ENCODE measurements at regions not wholly inside any gene's neighbourhood (a gene's known extent, or its start where the extent isn't known, plus 50 kb on each side); places are given as distances from the start of the nearest gene placed in this dataset.

GRCh38 chr10:130636313-130636930 is 500.2 kb downstream of the GLRX3 start:
- DNase-seq = no peak
- intact Hi-C loops (cut with DNase I; ENCODE audit: low total_unique reads) = no loop called here
- no peaks in the 10 kb centered on the region for H3K9me3 ChIP-seq
- no peak overlapping the region for H3K27ac ChIP-seq
- H3K27me3 ChIP-seq = no peaks in the 10 kb centered on the region
- H3K4me1 ChIP-seq = no peaks in the 10 kb centered on the region
- H3K36me3 ChIP-seq = no peaks in the 10 kb centered on the region
- TF ChIP-seq, protein P1, sequence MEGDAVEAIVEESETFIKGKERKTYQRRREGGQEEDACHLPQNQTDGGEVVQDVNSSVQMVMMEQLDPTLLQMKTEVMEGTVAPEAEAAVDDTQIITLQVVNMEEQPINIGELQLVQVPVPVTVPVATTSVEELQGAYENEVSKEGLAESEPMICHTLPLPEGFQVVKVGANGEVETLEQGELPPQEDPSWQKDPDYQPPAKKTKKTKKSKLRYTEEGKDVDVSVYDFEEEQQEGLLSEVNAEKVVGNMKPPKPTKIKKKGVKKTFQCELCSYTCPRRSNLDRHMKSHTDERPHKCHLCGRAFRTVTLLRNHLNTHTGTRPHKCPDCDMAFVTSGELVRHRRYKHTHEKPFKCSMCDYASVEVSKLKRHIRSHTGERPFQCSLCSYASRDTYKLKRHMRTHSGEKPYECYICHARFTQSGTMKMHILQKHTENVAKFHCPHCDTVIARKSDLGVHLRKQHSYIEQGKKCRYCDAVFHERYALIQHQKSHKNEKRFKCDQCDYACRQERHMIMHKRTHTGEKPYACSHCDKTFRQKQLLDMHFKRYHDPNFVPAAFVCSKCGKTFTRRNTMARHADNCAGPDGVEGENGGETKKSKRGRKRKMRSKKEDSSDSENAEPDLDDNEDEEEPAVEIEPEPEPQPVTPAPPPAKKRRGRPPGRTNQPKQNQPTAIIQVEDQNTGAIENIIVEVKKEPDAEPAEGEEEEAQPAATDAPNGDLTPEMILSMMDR (IDR thresholded peaks at IDR 0.05) = no peak
- TF ChIP-seq POLR2A (IDR thresholded peaks at IDR 0.05) = no peak
- H3K4me3 ChIP-seq = no peak overlapping the region

DNA sequence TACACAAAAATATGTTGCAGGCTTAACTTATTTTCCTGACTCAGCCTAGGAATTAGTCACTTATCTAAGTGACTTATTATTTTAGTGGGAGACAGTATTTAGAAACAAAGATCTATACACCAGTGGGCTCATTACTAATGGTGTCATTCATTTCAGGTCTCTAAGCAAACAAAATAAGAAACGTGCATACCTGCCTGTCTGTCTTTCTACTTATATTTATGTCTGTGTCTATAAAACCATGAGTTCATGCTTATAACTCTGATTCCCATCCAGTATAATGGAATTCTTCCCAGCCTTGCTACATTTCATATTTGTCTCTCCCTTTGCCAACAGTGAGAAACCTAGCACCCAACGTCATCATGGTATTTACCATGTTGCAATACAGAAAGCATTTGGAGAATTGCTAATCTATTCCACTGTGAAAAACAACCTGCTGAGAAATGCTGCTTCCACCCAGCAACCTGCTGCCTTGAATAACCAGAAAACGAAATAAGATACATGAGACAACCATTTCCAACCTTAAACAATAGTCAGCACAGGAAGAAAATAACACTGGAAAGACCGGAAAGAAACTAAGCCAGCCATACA is 501.0 kb downstream of the GLRX3 start:
- no peak for DNase-seq
- Histone ChIP-seq H3K9me3 (no peaks in the 10 kb centered on the region), H3K4me3 (no peak overlapping the region)

DNA sequence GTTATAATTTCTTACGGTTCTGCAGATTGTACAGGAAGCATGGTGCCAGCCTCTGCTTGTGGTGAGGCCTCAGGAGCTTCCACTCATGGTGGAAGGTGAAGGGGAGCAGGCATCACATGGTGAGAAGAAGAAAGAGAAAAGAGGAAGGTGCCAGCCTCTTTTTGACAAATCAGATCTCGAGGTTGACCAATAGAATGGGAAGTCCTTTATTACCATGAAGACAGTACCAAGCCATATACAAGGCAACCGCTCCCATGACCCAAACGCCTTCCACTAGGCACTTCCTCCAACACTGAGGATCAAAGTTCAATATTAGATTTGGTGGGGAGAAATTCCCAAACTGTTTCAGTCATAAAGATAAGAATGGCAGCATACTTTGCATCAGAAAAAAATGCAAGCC is 502.8 kb downstream of the GLRX3 start:
- no peak for DNase-seq
- Histone ChIP-seq H3K27me3 (no peaks in the 10 kb centered on the region), H3K27ac (no peak overlapping the region), H3K9me3 (no peaks in the 10 kb centered on the region), H3K4me3 (no peak overlapping the region), H3K4me1 (no peaks in the 10 kb centered on the region), H3K36me3 (no peaks in the 10 kb centered on the region)
- TF ChIP-seq, protein P1 (IDR thresholded peaks at IDR 0.05) = no peak
- no peak for TF ChIP-seq POLR2A (IDR thresholded peaks at IDR 0.05)
- intact Hi-C loops (cut with DNase I; ENCODE audit: low total_unique reads) = no loop called here

More for the DNA sequence above, 501.0 kb downstream of the GLRX3 start:
- TF ChIP-seq, protein P1 (IDR thresholded peaks at IDR 0.05) = no peak
- TF ChIP-seq POLR2A (IDR thresholded peaks at IDR 0.05) = no peak
- no peaks in the 10 kb centered on the region for H3K27me3 ChIP-seq
- no peak overlapping the region for H3K27ac ChIP-seq
- no peaks in the 10 kb centered on the region for H3K4me1 ChIP-seq
- intact Hi-C loops (cut with DNase I; ENCODE audit: low total_unique reads) = no loop called here
- H3K36me3 ChIP-seq = no peaks in the 10 kb centered on the region

GRCh38 chr10:130642926-130643325 is 506.7 kb downstream of the GLRX3 start:
- H3K4me3 ChIP-seq = no peak overlapping the region
- no peaks in the 10 kb centered on the region for H3K36me3 ChIP-seq
- no peak for DNase-seq
- no peak overlapping the region for H3K27ac ChIP-seq
- TF ChIP-seq, protein P1 (IDR thresholded peaks at IDR 0.05) = no peak
- no peak for TF ChIP-seq POLR2A (IDR thresholded peaks at IDR 0.05)
- H3K4me1 ChIP-seq = no peaks in the 10 kb centered on the region
- intact Hi-C loops (cut with DNase I; ENCODE audit: low total_unique reads) = no loop called here
- H3K27me3 ChIP-seq = no peaks in the 10 kb centered on the region
- no peaks in the 10 kb centered on the region for H3K9me3 ChIP-seq

DNA sequence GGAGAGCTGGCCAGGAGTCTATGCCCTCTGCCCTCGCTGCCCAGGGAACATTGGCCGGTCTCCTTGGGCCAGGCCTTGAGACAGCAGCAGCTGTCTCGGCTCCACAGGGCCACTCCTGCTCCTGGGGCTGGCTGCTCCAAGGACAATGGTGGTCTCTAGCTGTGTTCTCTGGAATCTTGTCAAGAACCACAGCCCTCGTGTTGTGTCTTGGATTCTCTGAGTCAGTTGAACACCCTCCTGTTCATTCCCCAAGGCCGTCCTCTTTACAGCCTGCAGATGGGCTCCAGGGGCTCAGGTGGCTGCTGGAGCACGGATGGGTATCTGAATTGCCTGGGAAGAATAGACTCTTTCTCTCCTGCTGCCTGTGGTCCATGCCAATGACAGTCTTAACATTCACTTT is 511.1 kb downstream of the GLRX3 start:
- TF ChIP-seq, protein P1 (IDR thresholded peaks at IDR 0.05) = no peak
- TF ChIP-seq POLR2A (IDR thresholded peaks at IDR 0.05) = no peak
- no peaks in the 10 kb centered on the region for H3K9me3 ChIP-seq
- no peaks in the 10 kb centered on the region for H3K27me3 ChIP-seq
- no peak for DNase-seq
- no peak overlapping the region for H3K27ac ChIP-seq
- intact Hi-C loops (cut with DNase I; ENCODE audit: low total_unique reads) = no loop called here
- no peak overlapping the region for H3K4me3 ChIP-seq
- H3K36me3 ChIP-seq = no peaks in the 10 kb centered on the region
- H3K4me1 ChIP-seq = no peaks in the 10 kb centered on the region
